CD14-positive monocyte (primary cell): ENCODE measurements at regions not wholly inside any gene's neighbourhood (a gene's known extent, or its start where the extent isn't known, plus 50 kb on each side); places are given as distances from the start of the nearest gene placed in this dataset.

Source experiments
- DNase-seq, 3 donors: peaks; one replicate each; pipeline ENCODE4 v3.0.0-alpha.2; 2011 to 2022
- H2AFZ ChIP-seq: 2 replicates; pipeline ENCODE4 v1.6.0; 2012; ENCODE audit warnings: mild to moderate bottlenecking, low read depth, low read length, inconsistent platforms; ENCODE audit not compliant: insufficient read depth, poor library complexity, severe bottlenecking
- H3K27ac ChIP-seq, 2 donors: 1 replicate in 1 of 2; 2 replicates in 1 of 2; pipeline ENCODE4 v1.5.1; 2012 to 2013; ENCODE audit warnings: low read length in 2 of 2, control low read depth in 1 of 2, inconsistent platforms in 1 of 2, low read depth in 1 of 2, mild to moderate bottlenecking in 1 of 2
- H3K27me3 ChIP-seq, 2 donors: one replicate each; pipeline versions ENCODE4 v1.6.0 to v1.6.1; 2011 to 2013; ENCODE audit warnings: low read length in 2 of 2; ENCODE audit not compliant: control insufficient read depth in 2 of 2, insufficient read depth in 2 of 2
- H3K36me3 ChIP-seq, 2 donors: replicated peaks in 1 of 2; 1 replicate in 1 of 2; 2 replicates in 1 of 2; pipeline versions ENCODE4 v1.5.1 to v1.6.1; 2012 to 2013; ENCODE audit warnings: low read length in 2 of 2, control low read depth in 1 of 2, inconsistent platforms in 1 of 2, mild to moderate bottlenecking in 1 of 2; ENCODE audit not compliant: insufficient read depth in 2 of 2, control insufficient read depth in 1 of 2
- H3K4me1 ChIP-seq, 2 donors: 1 replicate in 1 of 2; 2 replicates in 1 of 2; pipeline versions ENCODE4 v1.5.1 to v1.6.1; 2012 to 2013; ENCODE audit warnings: low read length in 2 of 2, control low read depth in 1 of 2, inconsistent platforms in 1 of 2, mild to moderate bottlenecking in 1 of 2, moderate library complexity in 1 of 2; ENCODE audit not compliant: insufficient read depth in 2 of 2, control insufficient read depth in 1 of 2
- H3K4me2 ChIP-seq: replicated peaks from 2 replicates; pipeline ENCODE3; 2012; ENCODE audit warnings: low read length, moderate library complexity, mild to moderate bottlenecking; ENCODE audit not compliant: poor library complexity, severe bottlenecking; ENCODE audit errors: extremely low read depth
- H3K4me3 ChIP-seq, 3 experiments: fragments of 200-600 bp in 1 of 3; sonication (generic) in 1 of 3; replicated peaks in 1 of 3; 1 replicate in 2 of 3; 2 replicates in 1 of 3; pipeline ENCODE4 v1.5.1; 2011 to 2013; ENCODE audit warnings: low read length in 3 of 3, mild to moderate bottlenecking in 3 of 3, control low read depth in 2 of 3, low read depth in 2 of 3, inconsistent platforms in 1 of 3, moderate library complexity in 1 of 3
- H3K79me2 ChIP-seq: 2 replicates; pipeline ENCODE4 v1.6.0; 2012; ENCODE audit warnings: mild to moderate bottlenecking, control low read depth, inconsistent platforms, low read length, moderate library complexity; ENCODE audit not compliant: insufficient read depth
- H3K9ac ChIP-seq: 2 replicates; pipeline ENCODE4 v1.6.0; 2017; ENCODE audit warnings: low read length, mild to moderate bottlenecking; ENCODE audit not compliant: insufficient read depth, poor library complexity, severe bottlenecking
- H3K9me3 ChIP-seq, 2 donors: replicated peaks in 1 of 2; 1 replicate in 1 of 2; 2 replicates in 1 of 2; pipeline versions ENCODE4 v1.5.1 to v1.6.1; 2012 to 2013; ENCODE audit warnings: low read length in 2 of 2, control low read depth in 1 of 2; ENCODE audit not compliant: control insufficient read depth in 1 of 2, insufficient read depth in 1 of 2
- H4K20me1 ChIP-seq: 2 replicates; pipeline ENCODE4 v1.6.0; 2012; ENCODE audit warnings: mild to moderate bottlenecking, low read length, control low read depth, moderate library complexity; ENCODE audit not compliant: insufficient read depth
- H3K27ac Mint-ChIP-seq, 7 donors: one replicate each; pipeline ENCODE4 v1.8.0; 2020; ENCODE audit warnings: mild to moderate bottlenecking in 7 of 7, mixed read lengths in 7 of 7, moderate library complexity in 6 of 7, inconsistent platforms in 2 of 7
- H3K27me3 Mint-ChIP-seq, 3 donors: one replicate each; pipeline ENCODE4 v1.8.0; 2021 to 2022; ENCODE audit warnings: low read depth in 3 of 3, mild to moderate bottlenecking in 3 of 3, mixed read lengths in 3 of 3, moderate library complexity in 3 of 3, inconsistent platforms in 1 of 3
- H3K36me3 Mint-ChIP-seq, 2 donors: one replicate each; pipeline ENCODE4 v1.8.0; 2020; ENCODE audit warnings: mixed read lengths in 2 of 2, inconsistent platforms in 1 of 2, mild to moderate bottlenecking in 1 of 2
- H3K4me1 Mint-ChIP-seq: one replicate; pipeline ENCODE4 v1.8.0; 2020; ENCODE audit warnings: mild to moderate bottlenecking, mixed read lengths
- H3K4me3 Mint-ChIP-seq, 2 donors: one replicate each; pipeline ENCODE4 v1.8.0; 2020; ENCODE audit warnings: mild to moderate bottlenecking in 2 of 2, mixed read lengths in 2 of 2, moderate library complexity in 1 of 2
- H3K9me3 Mint-ChIP-seq, 7 donors: one replicate each; pipeline ENCODE4 v1.8.0; 2020 to 2022; ENCODE audit warnings: mixed read lengths in 7 of 7, mild to moderate bottlenecking in 6 of 7, moderate library complexity in 6 of 7, inconsistent platforms in 2 of 7
- CTCF ChIP-seq: fragments of 200-600 bp; IDR thresholded peaks from one replicate; pipeline ENCODE4 v1.8.0; 2022; ENCODE audit warnings: antibody characterized with exemption, mild to moderate bottlenecking
- whole genome bisulfite sequencing: methylation state at CpG from one replicate; pipeline ENCODE4 v1.1.5; 2013; ENCODE audit warnings: missing lambda C conversion rate; ENCODE audit not compliant: insufficient coverage; 5-methylcytosine and 5-hydroxymethylcytosine counted together
- intact Hi-C, 2 donors: fragments of 100-400 bp; cut with micrococcal nuclease; formaldehyde crosslinking; loops; one replicate each; pipeline versions ENCODE4 v1.15.0 to v1.15.1; 2023

GRCh38 chr5:159422361-159422760, 92.1 kb upstream of the IL12B start:
- no peak for DNase-seq
- Histone ChIP-seq H3K9ac (no peak overlapping the region), H4K20me1 (no peaks in the 10 kb centered on the region), H3K79me2 (no peaks in the 10 kb centered on the region), H3K27ac (no peak overlapping the region), H3K36me3 (no peaks in the 10 kb centered on the region), H2AFZ (no peak overlapping the region), H3K27me3 (no peaks in the 10 kb centered on the region), H3K4me3 (no peak overlapping the region), H3K9me3 (no peaks in the 10 kb centered on the region), H3K4me2 (no peak overlapping the region), H3K4me1 (peaks cover 11 to 14% of the 10 kb centered on the region in 2 donors)
- Mint-ChIP-seq H3K4me3 (no peak overlapping the region), H3K9me3 (peaks cover 0 to under 1% (median 0%) of the 10 kb centered on the region in 7 donors), H3K4me1 (peaks cover 8% of the 10 kb centered on the region), H3K36me3 (no peaks in the 10 kb centered on the region), H3K27me3 (peaks cover 0 to 2% (median 0%) of the 10 kb centered on the region in 3 donors), H3K27ac (no peak overlapping the region)
- no peak for TF ChIP-seq CTCF
- intact Hi-C loops: no loop called here
- 39% methylated on average over 2 of the region's 4 CpGs for WGBS

- Mint-ChIP-seq H3K36me3 (no peaks in the 10 kb centered on the region), H3K27ac (no peak overlapping the region), H3K4me1 (peaks cover 13% of the 10 kb centered on the region), H3K27me3 (peaks cover 0 to 2% (median 0%) of the 10 kb centered on the region in 3 donors), H3K4me3 (no peak overlapping the region), H3K9me3 (peaks cover 0 to 2% (median 0%) of the 10 kb centered on the region in 7 donors)
- Histone ChIP-seq H3K4me2 (no peak overlapping the region), H3K27me3 (no peaks in the 10 kb centered on the region), H3K36me3 (no peaks in the 10 kb centered on the region), H2AFZ (no peak overlapping the region), H3K4me3 (no peak overlapping the region), H4K20me1 (no peaks in the 10 kb centered on the region), H3K9me3 (no peaks in the 10 kb centered on the region), H3K9ac (no peak overlapping the region), H3K4me1 (peaks cover 14 to 16% of the 10 kb centered on the region in 2 donors), H3K79me2 (no peaks in the 10 kb centered on the region), H3K27ac (no peak overlapping the region)
- 100% methylated on average over 2 of the region's 2 CpGs for WGBS
- intact Hi-C loops: no loop called here
- TF ChIP-seq CTCF: no peak
- no peak for DNase-seq
These were observed 92.6 kb upstream of the IL12B start for GRCh38 chr5:159422910-159423309.
